SJCRH30 (cell line): ENCODE measurements at regions not wholly inside any gene's neighbourhood (a gene's known extent, or its start where the extent isn't known, plus 50 kb on each side); places are given as distances from the start of the nearest gene placed in this dataset.
A peak's percentile ranks its signal among the peaks of the same experiment; 100 is the strongest.

ENCODE experiments used
- DNase-seq, 2 experiments: peaks; one replicate each; pipeline ENCODE4 v3.0.0-alpha.2; 2015 to 2020
- H3K27ac ChIP-seq: fragments of 250-450 bp; sonication (Bioruptor Pico); 2 replicates; pipeline ENCODE4 v1.5.1; 2020; ENCODE audit warnings: mild to moderate bottlenecking, moderate library complexity
- H3K27me3 ChIP-seq: fragments of 250-450 bp; sonication (Bioruptor Pico); 2 replicates; pipeline ENCODE4 v1.5.1; 2020; ENCODE audit warnings: mild to moderate bottlenecking, moderate library complexity
- H3K36me3 ChIP-seq: fragments of 250-450 bp; sonication (Bioruptor Pico); 2 replicates; pipeline ENCODE4 v1.5.1; 2020; ENCODE audit warnings: mild to moderate bottlenecking, moderate library complexity
- H3K4me1 ChIP-seq: fragments of 250-450 bp; sonication (Bioruptor Pico); 2 replicates; pipeline ENCODE4 v1.5.1; 2020; ENCODE audit warnings: mild to moderate bottlenecking, moderate library complexity
- H3K4me3 ChIP-seq: fragments of 250-450 bp; sonication (Bioruptor Pico); 2 replicates; pipeline ENCODE4 v1.5.1; 2020; ENCODE audit warnings: mild to moderate bottlenecking, moderate library complexity
- H3K9me3 ChIP-seq: fragments of 250-450 bp; sonication (Bioruptor Pico); replicated peaks from 2 replicates; pipeline ENCODE4 v1.5.1; 2020; ENCODE audit warnings: mild to moderate bottlenecking, moderate library complexity

- Histone ChIP-seq H3K36me3 (no peaks in the 10 kb centered on the region), H3K4me3 (no peak overlapping the region), H3K27me3 (no peaks in the 10 kb centered on the region), H3K27ac (no peak overlapping the region), H3K4me1 (no peaks in the 10 kb centered on the region), H3K9me3 (no peaks in the 10 kb centered on the region)
- no peak for DNase-seq
Measured at GRCh38 chr7:18353339-18353738, 142.2 kb upstream of the HDAC9 start.

GRCh38 chr7:18354108-18355085, 141.2 kb upstream of the HDAC9 start:
- no peak for DNase-seq
- Histone ChIP-seq H3K27ac (no peak overlapping the region), H3K9me3 (no peaks in the 10 kb centered on the region), H3K36me3 (no peaks in the 10 kb centered on the region), H3K4me1 (no peaks in the 10 kb centered on the region), H3K4me3 (no peak overlapping the region), H3K27me3 (no peaks in the 10 kb centered on the region)

GRCh38 chr7:18356191-18356645, 139.3 kb upstream of the HDAC9 start:
- H3K36me3 ChIP-seq = no peaks in the 10 kb centered on the region
- H3K27ac ChIP-seq = no peak overlapping the region
- DNase-seq = peak; percentile 8 to 66
- no peaks in the 10 kb centered on the region for H3K9me3 ChIP-seq
- H3K4me3 ChIP-seq = no peak overlapping the region
- H3K4me1 ChIP-seq = no peaks in the 10 kb centered on the region
- no peaks in the 10 kb centered on the region for H3K27me3 ChIP-seq

- Histone ChIP-seq H3K36me3 (no peaks in the 10 kb centered on the region), H3K27ac (no peak overlapping the region), H3K27me3 (no peaks in the 10 kb centered on the region), H3K4me1 (no peaks in the 10 kb centered on the region), H3K9me3 (no peaks in the 10 kb centered on the region), H3K4me3 (no peak overlapping the region)
- DNase-seq = no peak
Measured at GRCh38 chr7:18357691-18358090, 137.9 kb upstream of the HDAC9 start.

- no peak overlapping the region for H3K4me3 ChIP-seq
- no peak for DNase-seq
- no peak overlapping the region for H3K27ac ChIP-seq
- H3K4me1 ChIP-seq = no peaks in the 10 kb centered on the region
- no peaks in the 10 kb centered on the region for H3K36me3 ChIP-seq
- H3K9me3 ChIP-seq = no peaks in the 10 kb centered on the region
- no peaks in the 10 kb centered on the region for H3K27me3 ChIP-seq
Measured at GRCh38 chr7:18361756-18362155, 133.8 kb upstream of the HDAC9 start.

- Histone ChIP-seq H3K4me3 (no peak overlapping the region), H3K27ac (no peak overlapping the region), H3K4me1 (no peaks in the 10 kb centered on the region), H3K27me3 (no peaks in the 10 kb centered on the region), H3K36me3 (no peaks in the 10 kb centered on the region), H3K9me3 (no peaks in the 10 kb centered on the region)
- DNase-seq = no peak
Measured at GRCh38 chr7:18363751-18364380, 131.7 kb upstream of the HDAC9 start.

GRCh38 chr7:18364396-18364795, 131.2 kb upstream of the HDAC9 start:
- no peak overlapping the region for H3K27ac ChIP-seq
- DNase-seq = no peak
- H3K4me3 ChIP-seq = no peak overlapping the region
- H3K27me3 ChIP-seq = no peaks in the 10 kb centered on the region
- H3K4me1 ChIP-seq = no peaks in the 10 kb centered on the region
- H3K9me3 ChIP-seq = no peaks in the 10 kb centered on the region
- no peaks in the 10 kb centered on the region for H3K36me3 ChIP-seq

GRCh38 chr7:18366394-18366793, 129.2 kb upstream of the HDAC9 start:
- no peaks in the 10 kb centered on the region for H3K27me3 ChIP-seq

GRCh38 chr7:18369011-18369410, 126.5 kb upstream of the HDAC9 start:
- Histone ChIP-seq H3K27me3 (no peaks in the 10 kb centered on the region), H3K27ac (no peak overlapping the region), H3K36me3 (no peaks in the 10 kb centered on the region), H3K4me3 (no peak overlapping the region), H3K9me3 (no peaks in the 10 kb centered on the region), H3K4me1 (no peaks in the 10 kb centered on the region)
- no peak for DNase-seq

More at GRCh38 chr7:18366394-18366793, 129.2 kb upstream of the HDAC9 start:
- Histone ChIP-seq H3K4me1 (no peaks in the 10 kb centered on the region), H3K27ac (no peak overlapping the region), H3K4me3 (no peak overlapping the region), H3K9me3 (no peaks in the 10 kb centered on the region), H3K36me3 (no peaks in the 10 kb centered on the region)
- DNase-seq = no peak

GRCh38 chr7:18370633-18371032, 124.9 kb upstream of the HDAC9 start:
- Histone ChIP-seq H3K4me1 (no peaks in the 10 kb centered on the region), H3K27me3 (no peaks in the 10 kb centered on the region), H3K4me3 (no peak overlapping the region), H3K9me3 (no peaks in the 10 kb centered on the region), H3K36me3 (no peaks in the 10 kb centered on the region), H3K27ac (no peak overlapping the region)
- DNase-seq = no peak

GRCh38 chr7:18378989-18379605, 116.5 kb upstream of the HDAC9 start:
- H3K27ac ChIP-seq = no peak overlapping the region
- H3K36me3 ChIP-seq = no peaks in the 10 kb centered on the region
- no peak overlapping the region for H3K4me3 ChIP-seq

GRCh38 chr7:18384491-18385143, 110.9 kb upstream of the HDAC9 start:
- no peaks in the 10 kb centered on the region for H3K36me3 ChIP-seq
- no peaks in the 10 kb centered on the region for H3K27me3 ChIP-seq

More at GRCh38 chr7:18378989-18379605, 116.5 kb upstream of the HDAC9 start:
- H3K9me3 ChIP-seq = no peaks in the 10 kb centered on the region
- no peaks in the 10 kb centered on the region for H3K4me1 ChIP-seq
- no peak for DNase-seq
- no peaks in the 10 kb centered on the region for H3K27me3 ChIP-seq

GRCh38 chr7:18386607-18387006, 108.9 kb upstream of the HDAC9 start:
- no peaks in the 10 kb centered on the region; the same call in 1 of the 2 replicates for H3K4me1 ChIP-seq
- no peaks in the 10 kb centered on the region for H3K27me3 ChIP-seq
- no peaks in the 10 kb centered on the region for H3K9me3 ChIP-seq
- H3K27ac ChIP-seq = no peak overlapping the region
- no peak overlapping the region for H3K4me3 ChIP-seq
- H3K36me3 ChIP-seq = no peaks in the 10 kb centered on the region
- no peak for DNase-seq

More at GRCh38 chr7:18384491-18385143, 110.9 kb upstream of the HDAC9 start:
- no peaks in the 10 kb centered on the region for H3K9me3 ChIP-seq
- no peaks in the 10 kb centered on the region; the same call in 1 of the 2 replicates for H3K4me1 ChIP-seq
- DNase-seq = no peak
- no peak overlapping the region for H3K27ac ChIP-seq
- H3K4me3 ChIP-seq = no peak overlapping the region

GRCh38 chr7:18387191-18387735, 108.3 kb upstream of the HDAC9 start:
- H3K4me1 ChIP-seq = no peaks in the 10 kb centered on the region; the same call in 1 of the 2 replicates
- H3K36me3 ChIP-seq = no peaks in the 10 kb centered on the region
- no peaks in the 10 kb centered on the region for H3K27me3 ChIP-seq
- H3K4me3 ChIP-seq = no peak overlapping the region
- H3K9me3 ChIP-seq = no peaks in the 10 kb centered on the region
- H3K27ac ChIP-seq = no peak overlapping the region
- no peak for DNase-seq
